WTC11 (cell line): ENCODE measurements at regions not wholly inside any gene's neighbourhood (a gene's known extent, or its start where the extent isn't known, plus 50 kb on each side); places are given as distances from the start of the nearest gene placed in this dataset.
A peak's percentile ranks its signal among the peaks of the same experiment; 100 is the strongest.
"Not testable (repeated sequence)": the region's sequence is repeated elsewhere in the genome, so short reads cannot be mapped to it uniquely, and the experiment has no call there.

Experiments used
- ATAC-seq: fragments of 200-7000 bp; cut with Tn5 transposase; 2 replicates; pipeline ENCODE4 v1.10.0; 2021; ENCODE audit warnings: mild to moderate bottlenecking, moderate library complexity
- CTCF ChIA-PET: fragments of 300-600 bp; sonication (Branson Sonifier 250); formaldehyde crosslinking; loops from one replicate; lab custom pipeline; 2021; ENCODE audit warnings: antibody characterized with exemption; lab: Charles Lee
- POLR2A ChIA-PET: fragments of 350-600 bp; sonication (Branson Sonifier 250); formaldehyde crosslinking; loops from one replicate; lab custom pipeline; 2021; ENCODE audit warnings: antibody characterized with exemption; lab: Charles Lee
- DNase-seq: peaks from one replicate; pipeline ENCODE4 v3.0.0; 2021; ENCODE audit warnings: low spot score
- H3K27ac Mint-ChIP-seq: 2 replicates; pipeline ENCODE4 v1.8.0; 2021; ENCODE audit warnings: mixed read lengths
- H3K27me3 Mint-ChIP-seq: 2 replicates; pipeline ENCODE4 v1.8.0; 2021; ENCODE audit warnings: low read depth, mild to moderate bottlenecking, moderate library complexity, mixed read lengths
- H3K36me3 Mint-ChIP-seq: 2 replicates; pipeline ENCODE4 v1.8.0; 2021; ENCODE audit warnings: mixed read lengths
- H3K4me1 Mint-ChIP-seq: 2 replicates; pipeline ENCODE4 v1.8.0; 2022; ENCODE audit warnings: mixed read lengths
- H3K4me3 Mint-ChIP-seq: 2 replicates; pipeline ENCODE4 v1.8.0; 2021; ENCODE audit warnings: mild to moderate bottlenecking, moderate library complexity, mixed read lengths
- H3K9me3 Mint-ChIP-seq: 2 replicates; pipeline ENCODE4 v1.8.0; 2021; ENCODE audit warnings: mixed read lengths
- ELF4 ChIP-seq: sonication (generic); formaldehyde crosslinking; IDR thresholded peaks from 2 replicates; pipeline ENCODE4 v1.8.1; 2022; ENCODE audit warnings: low read depth, mild to moderate bottlenecking, moderate library complexity, missing genetic modification reagents
- GTF2I ChIP-seq: fragments of 250-450 bp; sonication (Bioruptor Pico); conservative IDR thresholded peaks from 2 replicates; pipeline ENCODE4 v1.4.0; 2021; ENCODE audit warnings: mild to moderate bottlenecking
- MXD4 ChIP-seq: fragments of 250-450 bp; sonication (Bioruptor Pico); IDR thresholded peaks from 2 replicates; pipeline ENCODE4 v1.8.0; 2021; ENCODE audit warnings: mild to moderate bottlenecking, moderate library complexity, borderline replicate concordance
- NFATC4 ChIP-seq: fragments of 250-450 bp; sonication (Bioruptor Pico); IDR thresholded peaks from 2 replicates; pipeline ENCODE4 v1.9.0; 2021; ENCODE audit warnings: mild to moderate bottlenecking
- NFYB ChIP-seq: sonication (generic); formaldehyde crosslinking; conservative IDR thresholded peaks from 2 replicates; pipeline ENCODE4 v1.8.0; 2022; ENCODE audit warnings: low read depth, missing genetic modification reagents
- SMAD3 ChIP-seq: sonication (generic); formaldehyde crosslinking; IDR thresholded peaks from 2 replicates; pipeline ENCODE4 v1.8.0; 2022; ENCODE audit warnings: missing genetic modification reagents, mild to moderate bottlenecking, borderline replicate concordance
- USF1 ChIP-seq: sonication (generic); formaldehyde crosslinking; IDR thresholded peaks from 2 replicates; pipeline ENCODE4 v1.8.0; 2022; ENCODE audit warnings: mild to moderate bottlenecking, missing genetic modification reagents
- ZNF281 ChIP-seq: sonication (generic); formaldehyde crosslinking; IDR thresholded peaks from 2 replicates; pipeline ENCODE4 v1.8.0; 2023; ENCODE audit warnings: mild to moderate bottlenecking, missing genetic modification reagents
- ZNF425 ChIP-seq: fragments of 250-450 bp; sonication (Bioruptor Pico); conservative IDR thresholded peaks from 2 replicates; pipeline ENCODE4 v1.9.0; 2021; ENCODE audit warnings: mild to moderate bottlenecking

GRCh38 chr2:87386063-87386560 lies 361.8 kb upstream of the PLGLB2 start:
- DNase-seq, H3K4me3 Mint-ChIP-seq, H3K9me3 Mint-ChIP-seq, H3K27me3 Mint-ChIP-seq, POLR2A ChIA-PET, H3K27ac Mint-ChIP-seq, ATAC-seq, H3K4me1 Mint-ChIP-seq, CTCF ChIA-PET, H3K36me3 Mint-ChIP-seq: not testable (repeated sequence)
- peak; percentile 66; the same call in 1 of the 2 replicates for TF ChIP-seq GTF2I (CRISPR knock-in tag)

GRCh38 chr2:87395784-87396183 lies 352.1 kb upstream of the PLGLB2 start:
- H3K27ac Mint-ChIP-seq, DNase-seq, H3K36me3 Mint-ChIP-seq, H3K9me3 Mint-ChIP-seq, POLR2A ChIA-PET, CTCF ChIA-PET, H3K4me1 Mint-ChIP-seq, H3K27me3 Mint-ChIP-seq, H3K4me3 Mint-ChIP-seq, ATAC-seq: not testable (repeated sequence)

- CTCF ChIA-PET, DNase-seq, H3K36me3 Mint-ChIP-seq, H3K4me3 Mint-ChIP-seq, H3K27ac Mint-ChIP-seq, H3K4me1 Mint-ChIP-seq, ATAC-seq, H3K9me3 Mint-ChIP-seq, POLR2A ChIA-PET, H3K27me3 Mint-ChIP-seq: not testable (repeated sequence)
These were observed 351.2 kb upstream of the PLGLB2 start for GRCh38 chr2:87396551-87397265.

- DNase-seq, ATAC-seq, H3K4me3 Mint-ChIP-seq, H3K27me3 Mint-ChIP-seq, H3K36me3 Mint-ChIP-seq, H3K9me3 Mint-ChIP-seq, H3K4me1 Mint-ChIP-seq, H3K27ac Mint-ChIP-seq, CTCF ChIA-PET, POLR2A ChIA-PET: not testable (repeated sequence)
These were observed 350.4 kb upstream of the PLGLB2 start for GRCh38 chr2:87397276-87398065.

- H3K9me3 Mint-ChIP-seq, CTCF ChIA-PET, DNase-seq, H3K4me3 Mint-ChIP-seq, H3K4me1 Mint-ChIP-seq, H3K27ac Mint-ChIP-seq, ATAC-seq, H3K36me3 Mint-ChIP-seq, H3K27me3 Mint-ChIP-seq, POLR2A ChIA-PET: not testable (repeated sequence)
These were observed 349.2 kb upstream of the PLGLB2 start for GRCh38 chr2:87398567-87399305.

- Mint-ChIP-seq H3K27me3 (peaks cover 11% of the 10 kb centered on the region), H3K27ac (no peak overlapping the region), H3K36me3 (peaks cover 6% of the 10 kb centered on the region), H3K9me3 (peaks cover 3% of the 10 kb centered on the region; the same call in 1 of the 2 replicates), H3K4me1 (no peaks in the 10 kb centered on the region), H3K4me3 (no peak overlapping the region)
- POLR2A ChIA-PET = no interaction called here
- no peak for DNase-seq
- CTCF ChIA-PET = no interaction called here
- ATAC-seq = no peak
- TF ChIP-seq ELF4 (CRISPR knock-in tag) (no peak), MXD4 (CRISPR knock-in tag) (no peak), NFATC4 (CRISPR knock-in tag) (no peak), ZNF425 (CRISPR knock-in tag) (no peak), ZNF281 (CRISPR knock-in tag) (no peak), NFYB (CRISPR knock-in tag) (no peak), USF1 (no peak), SMAD3 (CRISPR knock-in tag) (no peak)
These were observed 346.1 kb upstream of the PLGLB2 start for GRCh38 chr2:87401726-87402345.
